GM12891 (cell line): ENCODE measurements at regions not wholly inside any gene's neighbourhood (a gene's known extent, or its start where the extent isn't known, plus 50 kb on each side); places are given as distances from the start of the nearest gene placed in this dataset.

ENCODE experiments used
- PAX5 ChIP-seq: IDR thresholded peaks from 2 replicates; pipeline ENCODE4 v1.6.1; 2011; ENCODE audit warnings: low read length, moderate library complexity, mild to moderate bottlenecking; ENCODE audit not compliant: insufficient read depth, severe bottlenecking
- POLR2A ChIP-seq: IDR thresholded peaks from 2 replicates; pipeline ENCODE4 v1.6.1; 2011; ENCODE audit warnings: low read depth, low read length, control low read depth
- POLR2AphosphoS5 ChIP-seq: IDR thresholded peaks from 2 replicates; pipeline ENCODE4 v1.6.1; 2011; ENCODE audit warnings: low read depth, low read length, control low read depth
- POU2F2 ChIP-seq: IDR thresholded peaks from 2 replicates; pipeline ENCODE4 v1.6.1; 2011; ENCODE audit warnings: low read depth, mild to moderate bottlenecking, control low read depth, low read length, moderate library complexity
- SPI1 ChIP-seq: IDR thresholded peaks from 2 replicates; pipeline ENCODE4 v1.6.1; 2011; ENCODE audit warnings: low read depth, low read length, control low read depth
- TAF1 ChIP-seq: IDR thresholded peaks from 2 replicates; pipeline ENCODE4 v1.6.1; 2011; ENCODE audit warnings: low read depth, low read length, control low read depth

DNA sequence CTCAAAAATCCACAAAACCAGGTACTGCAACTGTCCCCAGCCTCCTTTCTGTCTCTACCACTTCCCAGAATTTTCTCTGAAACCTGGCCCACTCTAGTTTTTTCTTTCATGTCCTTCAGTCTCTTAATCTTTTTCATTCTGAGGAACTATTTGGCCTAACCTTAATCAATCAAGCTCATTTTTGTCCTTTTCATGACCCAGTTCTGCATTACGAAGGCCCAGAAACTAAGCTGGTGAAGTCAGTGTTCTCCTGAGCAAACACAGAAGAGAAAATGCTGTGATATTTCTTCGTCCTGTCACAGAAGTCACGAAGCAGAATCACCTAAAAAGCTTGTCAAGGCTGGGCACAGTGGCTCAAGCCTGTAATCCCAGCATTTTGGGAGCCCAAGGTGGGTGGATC is 131.7 kb upstream of the EDNRA start:
- no peak for TF ChIP-seq POLR2AphosphoS5
- TF ChIP-seq TAF1: no peak
- no peak for TF ChIP-seq POLR2A
- no peak for TF ChIP-seq SPI1
- no peak for TF ChIP-seq POU2F2
- TF ChIP-seq PAX5: no peak
